Mesendoderm (in vitro differentiated cells): ENCODE measurements at regions not wholly inside any gene's neighbourhood (a gene's known extent, or its start where the extent isn't known, plus 50 kb on each side); places are given as distances from the start of the nearest gene placed in this dataset.

Source experiments
- DNase-seq: peaks from one replicate; pipeline ENCODE4 v3.0.0; 2013
- H2AK5ac ChIP-seq: 2 replicates; pipeline ENCODE4 v1.6.1; 2013; ENCODE audit warnings: low read length, inconsistent platforms
- H2BK120ac ChIP-seq: 2 replicates; pipeline ENCODE4 v1.6.1; 2013; ENCODE audit warnings: low read depth, mild to moderate bottlenecking, low read length, moderate library complexity, mixed read lengths
- H2BK15ac ChIP-seq: replicated peaks from 2 replicates; pipeline ENCODE4 v1.6.1; 2013; ENCODE audit warnings: low read depth, mild to moderate bottlenecking, moderate library complexity
- H2BK5ac ChIP-seq: 2 replicates; pipeline ENCODE4 v1.6.1; 2013; ENCODE audit warnings: low read length, inconsistent platforms
- H3K18ac ChIP-seq: 2 replicates; pipeline ENCODE4 v1.6.1; 2013; ENCODE audit warnings: mild to moderate bottlenecking, low read length, mixed read lengths
- H3K23ac ChIP-seq: one replicate; pipeline ENCODE4 v1.6.1; 2013; ENCODE audit warnings: low read length
- H3K27ac ChIP-seq: 2 replicates; pipeline ENCODE4 v1.5.1; 2013; ENCODE audit warnings: low read depth, mild to moderate bottlenecking, inconsistent platforms, low read length, moderate library complexity
- H3K27me3 ChIP-seq: 2 replicates; pipeline ENCODE4 v1.6.1; 2013; ENCODE audit warnings: low read length, control low read depth, mild to moderate bottlenecking, inconsistent platforms; ENCODE audit not compliant: insufficient read depth, poor library complexity
- H3K36me3 ChIP-seq: 2 replicates; pipeline ENCODE4 v1.6.1; 2013; ENCODE audit warnings: low read length, inconsistent platforms; ENCODE audit not compliant: control insufficient read depth, insufficient read depth
- H3K4ac ChIP-seq: one replicate; pipeline ENCODE4 v1.6.1; 2013; ENCODE audit warnings: low read depth, mild to moderate bottlenecking, low read length, moderate library complexity
- H3K4me1 ChIP-seq: 2 replicates; pipeline ENCODE4 v1.6.1; 2013; ENCODE audit warnings: low read depth, low read length, inconsistent platforms; ENCODE audit not compliant: control insufficient read depth
- H3K4me2 ChIP-seq: 2 replicates; pipeline ENCODE4 v1.6.1; 2013; ENCODE audit warnings: low read length
- H3K4me3 ChIP-seq: 2 replicates; pipeline ENCODE4 v1.5.1; 2013; ENCODE audit warnings: mild to moderate bottlenecking, low read length
- H3K56ac ChIP-seq: one replicate; pipeline ENCODE4 v1.6.1; 2013; ENCODE audit warnings: low read length
- H3K79me1 ChIP-seq: 2 replicates; pipeline ENCODE4 v1.6.1; 2013; ENCODE audit warnings: low read length, inconsistent platforms
- H3K79me2 ChIP-seq: 2 replicates; pipeline ENCODE4 v1.6.1; 2013; ENCODE audit warnings: mild to moderate bottlenecking, low read length; ENCODE audit not compliant: control insufficient read depth, insufficient read depth
- H3K9ac ChIP-seq: 2 replicates; pipeline ENCODE4 v1.6.1; 2013; ENCODE audit warnings: low read length, inconsistent platforms
- H4K5ac ChIP-seq: one replicate; pipeline ENCODE4 v1.6.1; 2013; ENCODE audit warnings: low read length
- H4K8ac ChIP-seq: one replicate; pipeline ENCODE4 v1.6.1; 2013; ENCODE audit warnings: low read depth, mild to moderate bottlenecking, control low read depth, low read length, moderate library complexity
- WGBS: extraction: QIAGEN DNeasy Blood & Tissue Kit; methylation state at CpG from one replicate; pipeline ENCODE4 v1.1.7; 2013; ENCODE audit warnings: low lambda C conversion rate, missing lambda C conversion rate; ENCODE audit not compliant: insufficient coverage; ENCODE audit errors: extremely low coverage; 5-methylcytosine and 5-hydroxymethylcytosine counted together

GRCh38 chr11:109208121-109208520, 213.9 kb upstream of the C11orf87 start:
- H4K8ac ChIP-seq: no peak overlapping the region
- H2BK120ac ChIP-seq: no peak overlapping the region
- H3K18ac ChIP-seq: no peak overlapping the region
- WGBS: no CpG with 5 or more reads among the region's 2 CpGs
- no peak overlapping the region for H3K4ac ChIP-seq
- H3K79me1 ChIP-seq: no peaks in the 10 kb centered on the region
- no peak overlapping the region for H2BK15ac ChIP-seq
- no peaks in the 10 kb centered on the region for H3K27me3 ChIP-seq
- no peak for DNase-seq
- no peak overlapping the region for H3K27ac ChIP-seq
- H3K4me1 ChIP-seq: no peaks in the 10 kb centered on the region
- H4K5ac ChIP-seq: no peak overlapping the region
- no peak overlapping the region for H3K56ac ChIP-seq
- no peaks in the 10 kb centered on the region for H3K79me2 ChIP-seq
- no peak overlapping the region for H3K9ac ChIP-seq
- H3K23ac ChIP-seq: no peak overlapping the region
- no peak overlapping the region for H3K4me2 ChIP-seq
- no peaks in the 10 kb centered on the region for H3K36me3 ChIP-seq
- no peak overlapping the region for H2AK5ac ChIP-seq
- no peak overlapping the region for H2BK5ac ChIP-seq
- no peak overlapping the region for H3K4me3 ChIP-seq

GRCh38 chr11:109209572-109209971, 212.4 kb upstream of the C11orf87 start:
- 100% methylated on average over 1 of the region's 3 CpGs for WGBS
- H2AK5ac ChIP-seq: no peak overlapping the region
- H3K4me3 ChIP-seq: no peak overlapping the region
- no peak overlapping the region for H4K5ac ChIP-seq
- no peaks in the 10 kb centered on the region for H3K79me2 ChIP-seq
- H3K23ac ChIP-seq: no peak overlapping the region
- H2BK15ac ChIP-seq: no peak overlapping the region
- no peak overlapping the region for H3K4me2 ChIP-seq
- no peak overlapping the region for H3K56ac ChIP-seq
- no peaks in the 10 kb centered on the region for H3K27me3 ChIP-seq
- H3K4ac ChIP-seq: no peak overlapping the region
- H2BK5ac ChIP-seq: no peak overlapping the region
- no peak for DNase-seq
- H3K9ac ChIP-seq: no peak overlapping the region
- H3K27ac ChIP-seq: no peak overlapping the region
- H3K36me3 ChIP-seq: no peaks in the 10 kb centered on the region
- no peak overlapping the region for H4K8ac ChIP-seq
- H2BK120ac ChIP-seq: no peak overlapping the region
- H3K4me1 ChIP-seq: no peaks in the 10 kb centered on the region
- H3K18ac ChIP-seq: no peak overlapping the region
- H3K79me1 ChIP-seq: no peaks in the 10 kb centered on the region

GRCh38 chr11:109221190-109221589, 200.8 kb upstream of the C11orf87 start:
- H3K27ac ChIP-seq: no peak overlapping the region
- H3K9ac ChIP-seq: no peak overlapping the region
- H3K36me3 ChIP-seq: no peaks in the 10 kb centered on the region
- no peak overlapping the region for H4K5ac ChIP-seq
- H3K4me1 ChIP-seq: no peaks in the 10 kb centered on the region
- H2BK120ac ChIP-seq: no peak overlapping the region
- H3K79me2 ChIP-seq: no peaks in the 10 kb centered on the region
- no peak overlapping the region for H3K56ac ChIP-seq
- H3K27me3 ChIP-seq: no peaks in the 10 kb centered on the region
- no peak overlapping the region for H3K4ac ChIP-seq
- H2BK5ac ChIP-seq: no peak overlapping the region
- H3K23ac ChIP-seq: no peak overlapping the region
- no peak overlapping the region for H4K8ac ChIP-seq
- no CpG with 5 or more reads among the region's 5 CpGs for WGBS
- H3K79me1 ChIP-seq: no peaks in the 10 kb centered on the region
- H2AK5ac ChIP-seq: no peak overlapping the region
- no peak overlapping the region for H3K18ac ChIP-seq
- DNase-seq: no peak
- no peak overlapping the region for H2BK15ac ChIP-seq
- H3K4me3 ChIP-seq: no peak overlapping the region
- no peak overlapping the region for H3K4me2 ChIP-seq

- H3K36me3 ChIP-seq: no peaks in the 10 kb centered on the region
- H2BK5ac ChIP-seq: no peak overlapping the region
- no peaks in the 10 kb centered on the region for H3K79me1 ChIP-seq
- H2AK5ac ChIP-seq: no peak overlapping the region
- H3K4me3 ChIP-seq: no peak overlapping the region
- H3K27me3 ChIP-seq: no peaks in the 10 kb centered on the region
- no peak overlapping the region for H3K23ac ChIP-seq
- H3K9ac ChIP-seq: no peak overlapping the region
- H3K56ac ChIP-seq: no peak overlapping the region
- H3K4me1 ChIP-seq: no peaks in the 10 kb centered on the region
- no peak for DNase-seq
- no peak overlapping the region for H4K8ac ChIP-seq
- WGBS: no CpG with 5 or more reads among the region's 2 CpGs
- no peaks in the 10 kb centered on the region for H3K79me2 ChIP-seq
- H3K4ac ChIP-seq: no peak overlapping the region
- H2BK15ac ChIP-seq: no peak overlapping the region
- no peak overlapping the region for H3K18ac ChIP-seq
- H2BK120ac ChIP-seq: no peak overlapping the region
- no peak overlapping the region for H3K4me2 ChIP-seq
- no peak overlapping the region for H4K5ac ChIP-seq
- no peak overlapping the region for H3K27ac ChIP-seq
Measured at GRCh38 chr11:109222761-109223160, 199.2 kb upstream of the C11orf87 start.

GRCh38 chr11:109223451-109223850, 198.5 kb upstream of the C11orf87 start:
- Histone ChIP-seq H3K4me1 (no peaks in the 10 kb centered on the region), H3K4me3 (no peak overlapping the region), H3K27me3 (no peaks in the 10 kb centered on the region), H2BK120ac (no peak overlapping the region), H3K23ac (no peak overlapping the region), H3K36me3 (no peaks in the 10 kb centered on the region), H3K27ac (no peak overlapping the region), H3K4me2 (no peak overlapping the region), H3K9ac (no peak overlapping the region), H2BK5ac (no peak overlapping the region), H4K8ac (no peak overlapping the region), H3K56ac (no peak overlapping the region), H3K4ac (no peak overlapping the region), H2AK5ac (no peak overlapping the region), H3K79me1 (no peaks in the 10 kb centered on the region), H3K18ac (no peak overlapping the region), H3K79me2 (no peaks in the 10 kb centered on the region), H2BK15ac (no peak overlapping the region), H4K5ac (no peak overlapping the region)
- DNase-seq: no peak

GRCh38 chr11:109229682-109230081, 192.3 kb upstream of the C11orf87 start:
- H2BK120ac ChIP-seq: no peak overlapping the region
- no peak overlapping the region for H2BK15ac ChIP-seq
- H3K79me2 ChIP-seq: no peaks in the 10 kb centered on the region
- H3K79me1 ChIP-seq: no peaks in the 10 kb centered on the region
- WGBS: no CpG with 5 or more reads among the region's 2 CpGs
- no peak for DNase-seq
- H3K4me2 ChIP-seq: no peak overlapping the region
- no peak overlapping the region for H2BK5ac ChIP-seq
- H4K8ac ChIP-seq: no peak overlapping the region
- H3K18ac ChIP-seq: no peak overlapping the region
- H3K27me3 ChIP-seq: no peaks in the 10 kb centered on the region
- H3K4ac ChIP-seq: no peak overlapping the region
- no peak overlapping the region for H3K56ac ChIP-seq
- no peaks in the 10 kb centered on the region for H3K4me1 ChIP-seq
- no peak overlapping the region for H3K27ac ChIP-seq
- H3K9ac ChIP-seq: no peak overlapping the region
- H3K4me3 ChIP-seq: no peak overlapping the region
- no peak overlapping the region for H3K23ac ChIP-seq
- H2AK5ac ChIP-seq: no peak overlapping the region
- H3K36me3 ChIP-seq: no peaks in the 10 kb centered on the region
- H4K5ac ChIP-seq: no peak overlapping the region
